ENCODE measurements at regions not wholly inside any gene's neighbourhood (a gene's known extent, or its start where the extent isn't known, plus 50 kb on each side); places are given as distances from the start of the nearest gene placed in this dataset.

DNA sequence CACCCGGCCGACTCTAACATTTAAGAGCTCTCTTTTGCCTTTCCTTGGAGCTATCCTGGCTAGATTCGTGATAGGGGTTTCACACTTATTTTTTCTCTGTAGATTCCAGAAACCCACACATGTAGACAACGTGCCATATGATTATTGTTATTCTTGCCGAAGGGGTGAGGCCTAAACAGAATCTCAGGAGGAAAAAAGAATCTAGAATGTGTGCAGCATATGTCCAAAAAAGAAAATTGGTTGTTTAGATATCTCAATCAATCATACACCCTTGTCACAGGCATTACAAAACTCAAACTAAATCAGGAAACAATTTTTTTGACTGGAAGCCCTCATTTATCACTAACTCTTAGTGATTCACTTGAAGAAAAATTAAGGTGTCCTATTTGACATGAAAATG is 66.9 kb upstream of the TGM3 start:
- Histone ChIP-seq H3K36me3 (ENCODE audit: insufficient read depth, low read length) (no peaks in the 10 kb centered on the region), H3K27ac (no peak overlapping the region), H3K9me3 (ENCODE audit: low read depth, low read length) (no peaks in the 10 kb centered on the region), H3K4me3 (no peak overlapping the region), H3K9ac (ENCODE audit: insufficient read length) (no peak overlapping the region)
- TF ChIP-seq EZH2 (IDR thresholded peaks at IDR 0.05): no peak
- TF ChIP-seq FOXP2 (optimal IDR thresholded peaks at IDR 0.05; ENCODE audit: control extremely low read depth, extremely low read length, insufficient read depth): no peak
- no peak for TF ChIP-seq POLR2AphosphoS5 (IDR thresholded peaks at IDR 0.05; ENCODE audit: borderline replicate concordance, low read depth, low read length)
- DNase-seq (ENCODE audit: low read depth, low spot score): no peak

GRCh38 chr20:2230726-2231488 is 64.9 kb upstream of the TGM3 start:
- H3K4me3 ChIP-seq: no peak overlapping the region
- TF ChIP-seq EZH2 (IDR thresholded peaks at IDR 0.05) (no peak), POLR2AphosphoS5 (IDR thresholded peaks at IDR 0.05; ENCODE audit: borderline replicate concordance, low read depth, low read length) (no peak), FOXP2 (optimal IDR thresholded peaks at IDR 0.05; ENCODE audit: control extremely low read depth, extremely low read length, insufficient read depth) (no peak)
- H3K9ac ChIP-seq (ENCODE audit: insufficient read length): no peak overlapping the region
- no peaks in the 10 kb centered on the region for H3K9me3 ChIP-seq (ENCODE audit: low read depth, low read length)
- H3K27ac ChIP-seq: no peak overlapping the region
- H3K36me3 ChIP-seq (ENCODE audit: insufficient read depth, low read length): no peaks in the 10 kb centered on the region
- no peak for DNase-seq (ENCODE audit: low read depth, low spot score)

GRCh38 chr20:2231701-2232100 is 64.1 kb upstream of the TGM3 start:
- H3K36me3 ChIP-seq (ENCODE audit: insufficient read depth, low read length): no peaks in the 10 kb centered on the region
- no peak overlapping the region for H3K9ac ChIP-seq (ENCODE audit: insufficient read length)
- H3K4me3 ChIP-seq: no peak overlapping the region
- no peak for TF ChIP-seq EZH2 (IDR thresholded peaks at IDR 0.05)
- no peak for TF ChIP-seq FOXP2 (optimal IDR thresholded peaks at IDR 0.05; ENCODE audit: control extremely low read depth, extremely low read length, insufficient read depth)
- no peak for TF ChIP-seq POLR2AphosphoS5 (IDR thresholded peaks at IDR 0.05; ENCODE audit: borderline replicate concordance, low read depth, low read length)
- no peak overlapping the region for H3K27ac ChIP-seq
- no peak for DNase-seq (ENCODE audit: low read depth, low spot score)
- no peaks in the 10 kb centered on the region for H3K9me3 ChIP-seq (ENCODE audit: low read depth, low read length)

- Histone ChIP-seq H3K9me3 (ENCODE audit: low read depth, low read length) (no peaks in the 10 kb centered on the region), H3K4me3 (peak overlapping the region; percentile 28), H3K9ac (ENCODE audit: insufficient read length) (no peak overlapping the region), H3K27ac (0 out of 2 replicates have a peak overlapping the region, but pooled peaks have one; percentile 54), H3K36me3 (ENCODE audit: insufficient read depth, low read length) (no peaks in the 10 kb centered on the region)
- TF ChIP-seq FOXP2 (optimal IDR thresholded peaks at IDR 0.05; ENCODE audit: control extremely low read depth, extremely low read length, insufficient read depth) (peak; percentile 14), EZH2 (IDR thresholded peaks at IDR 0.05) (no peak), POLR2AphosphoS5 (IDR thresholded peaks at IDR 0.05; ENCODE audit: borderline replicate concordance, low read depth, low read length) (no peak)
- peak; percentile 50 for DNase-seq (ENCODE audit: low read depth, low spot score)
Observed at GRCh38 chr20:2234598-2235191, 61.1 kb upstream of the TGM3 start.

DNA sequence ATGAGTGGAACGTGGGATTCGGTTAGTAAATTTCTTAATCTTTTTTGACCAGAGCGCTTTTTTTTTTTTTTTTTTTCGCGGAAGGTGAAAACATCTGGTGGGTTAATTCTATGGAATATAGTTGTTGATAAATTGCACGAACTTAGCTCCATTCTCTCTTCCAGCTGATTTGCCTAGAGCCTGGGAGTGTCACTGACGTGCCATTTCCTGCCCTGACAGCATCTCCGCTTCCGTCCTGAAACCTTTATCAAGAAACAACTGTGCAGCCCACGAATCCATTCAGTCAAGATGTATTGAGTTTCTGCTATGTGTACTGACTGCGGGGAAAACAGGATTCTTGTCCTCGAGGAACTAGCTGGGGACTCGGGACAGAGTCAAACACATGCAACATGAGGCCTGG is 59.5 kb upstream of the TGM3 start:
- Histone ChIP-seq H3K9ac (ENCODE audit: insufficient read length) (no peak overlapping the region), H3K9me3 (ENCODE audit: low read depth, low read length) (no peaks in the 10 kb centered on the region), H3K36me3 (ENCODE audit: insufficient read depth, low read length) (no peaks in the 10 kb centered on the region), H3K4me3 (no peak overlapping the region), H3K27ac (no peak overlapping the region)
- DNase-seq (ENCODE audit: low read depth, low spot score): no peak
- TF ChIP-seq FOXP2 (optimal IDR thresholded peaks at IDR 0.05; ENCODE audit: control extremely low read depth, extremely low read length, insufficient read depth) (no peak), EZH2 (IDR thresholded peaks at IDR 0.05) (no peak), POLR2AphosphoS5 (IDR thresholded peaks at IDR 0.05; ENCODE audit: borderline replicate concordance, low read depth, low read length) (no peak)

DNA sequence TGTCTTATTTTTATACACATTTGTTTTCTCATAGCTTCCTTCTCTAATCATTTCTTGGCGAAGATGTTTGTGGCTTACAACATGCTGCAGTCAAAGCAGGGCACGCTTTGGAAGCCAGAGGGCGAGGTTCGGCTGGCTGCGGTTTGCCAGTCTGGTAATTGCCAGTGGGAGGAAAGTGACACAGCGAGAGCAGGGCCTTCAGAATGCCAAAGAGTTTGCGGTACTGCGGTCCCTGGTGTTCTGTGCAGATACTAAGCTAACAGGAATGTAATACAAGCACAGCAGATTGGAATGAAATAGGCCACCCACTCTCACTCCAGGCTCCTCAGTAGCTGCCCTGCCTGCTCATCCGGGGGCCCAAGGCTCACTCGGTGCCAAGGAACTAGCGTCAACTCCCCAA is 58.7 kb upstream of the TGM3 start:
- TF ChIP-seq FOXP2 (optimal IDR thresholded peaks at IDR 0.05; ENCODE audit: control extremely low read depth, extremely low read length, insufficient read depth) (peak; percentile 32), EZH2 (IDR thresholded peaks at IDR 0.05) (no peak)
- DNase-seq (ENCODE audit: low read depth, low spot score): no peak
- Histone ChIP-seq H3K36me3 (ENCODE audit: insufficient read depth, low read length) (no peaks in the 10 kb centered on the region), H3K9ac (ENCODE audit: insufficient read length) (no peak overlapping the region), H3K27ac (no peak overlapping the region), H3K4me3 (no peak overlapping the region), H3K9me3 (ENCODE audit: low read depth, low read length) (no peaks in the 10 kb centered on the region)

GRCh38 chr20:2238601-2239000 is 57.2 kb upstream of the TGM3 start:
- no peak overlapping the region for H3K4me3 ChIP-seq
- H3K27ac ChIP-seq: no peak overlapping the region
- H3K9me3 ChIP-seq (ENCODE audit: low read depth, low read length): no peaks in the 10 kb centered on the region
- H3K36me3 ChIP-seq (ENCODE audit: insufficient read depth, low read length): no peaks in the 10 kb centered on the region
- no peak overlapping the region for H3K9ac ChIP-seq (ENCODE audit: insufficient read length)
- no peak for TF ChIP-seq FOXP2 (optimal IDR thresholded peaks at IDR 0.05; ENCODE audit: control extremely low read depth, extremely low read length, insufficient read depth)
- no peak for TF ChIP-seq EZH2 (IDR thresholded peaks at IDR 0.05)
- TF ChIP-seq POLR2AphosphoS5 (IDR thresholded peaks at IDR 0.05; ENCODE audit: borderline replicate concordance, low read depth, low read length): no peak
- DNase-seq (ENCODE audit: low read depth, low spot score): no peak

DNA sequence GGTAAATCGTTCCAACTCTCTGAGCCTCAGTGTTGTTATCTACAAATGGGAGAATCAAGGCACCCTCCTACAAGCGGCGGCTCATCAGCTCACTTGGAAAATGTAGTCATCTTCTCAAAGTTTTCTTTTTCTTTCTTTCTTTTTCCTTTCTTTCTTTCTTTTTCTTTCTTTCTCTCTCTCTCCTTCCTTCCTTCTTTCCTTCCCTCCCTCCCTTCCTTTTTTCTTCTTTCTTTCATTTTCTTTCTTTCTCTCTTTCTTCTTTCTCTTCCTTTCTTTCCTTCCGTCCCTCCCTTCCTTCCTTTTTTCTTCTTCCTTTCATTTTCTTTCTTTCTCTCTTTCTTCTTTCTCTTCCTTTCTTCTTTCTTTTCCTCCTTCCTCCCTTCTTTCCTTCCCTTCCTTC is 55.0 kb upstream of the TGM3 start:
- Histone ChIP-seq H3K9ac (ENCODE audit: insufficient read length) (no peak overlapping the region), H3K4me3 (no peak overlapping the region), H3K9me3 (ENCODE audit: low read depth, low read length) (no peaks in the 10 kb centered on the region), H3K36me3 (ENCODE audit: insufficient read depth, low read length) (no peaks in the 10 kb centered on the region), H3K27ac (no peak overlapping the region)
- no peak for TF ChIP-seq FOXP2 (optimal IDR thresholded peaks at IDR 0.05; ENCODE audit: control extremely low read depth, extremely low read length, insufficient read depth)
- TF ChIP-seq EZH2 (IDR thresholded peaks at IDR 0.05): no peak
- no peak for DNase-seq (ENCODE audit: low read depth, low spot score)
